ENCODE measurements at regions not wholly inside any gene's neighbourhood (a gene's known extent, or its start where the extent isn't known, plus 50 kb on each side); places are given as distances from the start of the nearest gene placed in this dataset.

GRCh38 chr3:164194842-164195241 lies 883.5 kb downstream of the SI start:
- Histone ChIP-seq H3K4me3 (ENCODE audit: low read depth, low read length) (no peak overlapping the region), H3K9me3 (no peaks in the 10 kb centered on the region), H3K36me3 (no peaks in the 10 kb centered on the region), H3K27me3 (no peaks in the 10 kb centered on the region), H3K4me1 (no peaks in the 10 kb centered on the region)
- no peak for DNase-seq
- no peak for TF ChIP-seq CTCF (IDR thresholded peaks at IDR 0.05; ENCODE audit: low read depth, low read length)

- no peak for DNase-seq
- no peaks in the 10 kb centered on the region for H3K36me3 ChIP-seq
Measured at GRCh38 chr3:164192974-164193373, 885.3 kb downstream of the SI start.

GRCh38 chr3:164190566-164190965 lies 887.7 kb downstream of the SI start:
- Histone ChIP-seq H3K4me3 (ENCODE audit: low read depth, low read length) (no peak overlapping the region), H3K36me3 (no peaks in the 10 kb centered on the region), H3K4me1 (no peaks in the 10 kb centered on the region), H3K9me3 (no peaks in the 10 kb centered on the region), H3K27me3 (no peaks in the 10 kb centered on the region)
- no peak for DNase-seq
- no peak for TF ChIP-seq CTCF (IDR thresholded peaks at IDR 0.05; ENCODE audit: low read depth, low read length)

More at GRCh38 chr3:164192974-164193373, 885.3 kb downstream of the SI start:
- TF ChIP-seq CTCF (IDR thresholded peaks at IDR 0.05; ENCODE audit: low read depth, low read length) = no peak
- Histone ChIP-seq H3K4me3 (ENCODE audit: low read depth, low read length) (no peak overlapping the region), H3K9me3 (no peaks in the 10 kb centered on the region), H3K27me3 (no peaks in the 10 kb centered on the region), H3K4me1 (no peaks in the 10 kb centered on the region)

- no peak for TF ChIP-seq CTCF (IDR thresholded peaks at IDR 0.05; ENCODE audit: low read depth, low read length)
- no peaks in the 10 kb centered on the region for H3K4me1 ChIP-seq
- no peaks in the 10 kb centered on the region for H3K36me3 ChIP-seq
- no peak overlapping the region for H3K4me3 ChIP-seq (ENCODE audit: low read depth, low read length)
- no peaks in the 10 kb centered on the region for H3K27me3 ChIP-seq
- H3K9me3 ChIP-seq = no peaks in the 10 kb centered on the region
- DNase-seq = no peak
Measured at GRCh38 chr3:164186095-164186494, 892.2 kb downstream of the SI start.

- Histone ChIP-seq H3K27me3 (no peaks in the 10 kb centered on the region), H3K4me3 (ENCODE audit: low read depth, low read length) (no peak overlapping the region), H3K36me3 (no peaks in the 10 kb centered on the region), H3K9me3 (no peaks in the 10 kb centered on the region), H3K4me1 (no peaks in the 10 kb centered on the region)
- DNase-seq = no peak
- no peak for TF ChIP-seq CTCF (IDR thresholded peaks at IDR 0.05; ENCODE audit: low read depth, low read length)
Measured at GRCh38 chr3:164179110-164179774, 899.1 kb downstream of the SI start.

- Histone ChIP-seq H3K36me3 (no peaks in the 10 kb centered on the region), H3K4me1 (no peaks in the 10 kb centered on the region)
- TF ChIP-seq CTCF (IDR thresholded peaks at IDR 0.05; ENCODE audit: low read depth, low read length) = no peak
Measured at GRCh38 chr3:164174059-164174458, 904.2 kb downstream of the SI start.

More at GRCh38 chr3:164174059-164174458, 904.2 kb downstream of the SI start:
- H3K4me3 ChIP-seq (ENCODE audit: low read depth, low read length) = no peak overlapping the region
- H3K27me3 ChIP-seq = no peaks in the 10 kb centered on the region
- no peaks in the 10 kb centered on the region for H3K9me3 ChIP-seq
- DNase-seq = no peak

Data from BE2C (cell line).